Thyroid gland (tissue), 4 donors: ENCODE measurements at regions not wholly inside any gene's neighbourhood (a gene's known extent, or its start where the extent isn't known, plus 50 kb on each side); places are given as distances from the start of the nearest gene placed in this dataset.
"Not testable (repeated sequence)": the region's sequence is repeated elsewhere in the genome, so short reads cannot be mapped to it uniquely, and the experiment has no call there.

Source experiments
- DNase-seq, 2 donors: peaks; one replicate each; pipeline ENCODE4 v3.0.0-alpha.2; 2019
- H3K27ac ChIP-seq, 3 donors: fragments of 200-600 bp; sonication (generic); 1 replicate in 2 of 3; 2 replicates in 1 of 3; pipeline ENCODE4 v1.5.1; 2016 to 2019; ENCODE audit warnings: mild to moderate bottlenecking in 1 of 3, moderate library complexity in 1 of 3
- H3K27me3 ChIP-seq: fragments of 200-600 bp; sonication (generic); one replicate; pipeline ENCODE4 v1.5.1; 2019
- H3K36me3 ChIP-seq, 2 donors: fragments of 200-600 bp; sonication (generic); one replicate each; pipeline ENCODE4 v1.5.1; 2016 to 2019
- H3K4me1 ChIP-seq, 2 donors: fragments of 200-600 bp; sonication (generic); one replicate each; pipeline ENCODE4 v1.5.1; 2017 to 2019
- H3K4me3 ChIP-seq, 3 donors: fragments of 200-600 bp; sonication (generic); replicated peaks in 1 of 3; 1 replicate in 2 of 3; 2 replicates in 1 of 3; pipeline ENCODE4 v1.5.1; 2016; ENCODE audit warnings: mild to moderate bottlenecking in 1 of 3
- H3K9me3 ChIP-seq: fragments of 200-600 bp; sonication (generic); one replicate; pipeline ENCODE4 v1.5.1; 2017
- POLR2A ChIP-seq, 2 donors: fragments of 450-650 bp; IDR thresholded peaks; one replicate each; pipeline ENCODE4 v1.6.1; 2017; ENCODE audit warnings: antibody characterized with exemption in 2 of 2, mild to moderate bottlenecking in 2 of 2, moderate library complexity in 1 of 2
- WGBS, 2 donors: methylation state at CpG; one replicate each; pipeline ENCODE4 v1.1.5; 2017; 5-methylcytosine and 5-hydroxymethylcytosine counted together
- intact Hi-C: fragments of 100-400 bp; cut with DNase I; formaldehyde crosslinking; loops from one replicate; pipeline ENCODE4 v1.15.1; 2023
- TF ChIP-seq, protein P1 (sequence below), 6 experiments: fragments of 200-600 bp in 3 of 6; fragments of 450-650 bp in 3 of 6; sonication (generic) in 3 of 6; IDR thresholded peaks; one replicate each; pipeline ENCODE4 v1.5.1; 2016 to 2019; ENCODE audit warnings: antibody characterized with exemption in 6 of 6, mild to moderate bottlenecking in 2 of 6, inconsistent platforms in 1 of 6, moderate library complexity in 1 of 6

DNA sequence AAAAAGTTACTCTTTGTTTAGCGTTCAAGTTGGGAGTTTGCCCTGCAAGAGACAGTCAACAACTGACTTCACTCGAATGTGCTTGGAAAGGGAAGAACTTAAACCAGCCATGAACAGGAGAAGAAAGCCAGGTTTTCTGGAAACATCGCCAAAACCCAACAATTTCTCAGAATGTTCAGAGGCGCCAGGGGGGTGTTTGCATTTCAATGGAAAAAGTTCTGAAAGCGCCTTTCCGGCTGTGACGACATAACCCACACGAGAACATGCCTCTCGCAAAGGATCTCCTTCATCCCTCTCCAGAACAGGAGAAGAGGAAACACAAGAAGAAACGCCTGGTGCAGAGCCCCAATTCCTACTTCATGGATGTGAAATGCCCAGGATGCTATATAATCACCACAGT is 78.1 kb upstream of the ADGRA3 start:
- Histone ChIP-seq H3K27ac (no peak overlapping the region), H3K9me3 (no peaks in the 10 kb centered on the region), H3K27me3 (no peaks in the 10 kb centered on the region), H3K4me1 (no peaks in the 10 kb centered on the region), H3K36me3 (no peaks in the 10 kb centered on the region), H3K4me3 (no peak overlapping the region)
- TF ChIP-seq POLR2A (IDR thresholded peaks at IDR 0.05), result no peak
- TF ChIP-seq, protein P1, sequence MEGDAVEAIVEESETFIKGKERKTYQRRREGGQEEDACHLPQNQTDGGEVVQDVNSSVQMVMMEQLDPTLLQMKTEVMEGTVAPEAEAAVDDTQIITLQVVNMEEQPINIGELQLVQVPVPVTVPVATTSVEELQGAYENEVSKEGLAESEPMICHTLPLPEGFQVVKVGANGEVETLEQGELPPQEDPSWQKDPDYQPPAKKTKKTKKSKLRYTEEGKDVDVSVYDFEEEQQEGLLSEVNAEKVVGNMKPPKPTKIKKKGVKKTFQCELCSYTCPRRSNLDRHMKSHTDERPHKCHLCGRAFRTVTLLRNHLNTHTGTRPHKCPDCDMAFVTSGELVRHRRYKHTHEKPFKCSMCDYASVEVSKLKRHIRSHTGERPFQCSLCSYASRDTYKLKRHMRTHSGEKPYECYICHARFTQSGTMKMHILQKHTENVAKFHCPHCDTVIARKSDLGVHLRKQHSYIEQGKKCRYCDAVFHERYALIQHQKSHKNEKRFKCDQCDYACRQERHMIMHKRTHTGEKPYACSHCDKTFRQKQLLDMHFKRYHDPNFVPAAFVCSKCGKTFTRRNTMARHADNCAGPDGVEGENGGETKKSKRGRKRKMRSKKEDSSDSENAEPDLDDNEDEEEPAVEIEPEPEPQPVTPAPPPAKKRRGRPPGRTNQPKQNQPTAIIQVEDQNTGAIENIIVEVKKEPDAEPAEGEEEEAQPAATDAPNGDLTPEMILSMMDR (IDR thresholded peaks at IDR 0.05), result no peak
- 85 to 94% methylated on average over 10 of the region's 10 CpGs for WGBS, 2 donors
- intact Hi-C loops, result no loop called here
- DNase-seq, result no peak

DNA sequence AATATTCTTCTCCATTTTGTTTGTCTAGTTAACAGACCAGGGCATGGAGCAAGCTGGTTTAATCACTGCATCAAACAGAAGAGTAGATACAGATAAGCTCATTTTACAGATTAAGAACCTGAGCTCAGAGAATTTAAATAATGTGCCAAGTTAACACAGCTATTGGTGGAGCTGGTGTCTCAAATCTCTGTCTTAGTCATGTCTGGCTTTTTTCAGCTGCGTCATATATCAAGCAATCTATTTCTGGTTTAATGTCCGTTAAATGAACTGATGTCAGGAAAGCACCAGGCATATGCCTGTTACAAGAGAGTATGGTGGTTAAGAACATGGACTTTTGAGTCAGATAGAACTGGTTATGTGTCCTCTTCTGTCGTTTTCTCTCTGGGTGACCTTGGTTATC is 79.8 kb upstream of the ADGRA3 start:
- H3K27me3 ChIP-seq, result no peaks in the 10 kb centered on the region
- TF ChIP-seq, protein P1 (IDR thresholded peaks at IDR 0.05), result no peak
- no peak for TF ChIP-seq POLR2A (IDR thresholded peaks at IDR 0.05)
- intact Hi-C loops, result no loop called here
- H3K4me1 ChIP-seq, result no peaks in the 10 kb centered on the region
- H3K36me3 ChIP-seq, result no peaks in the 10 kb centered on the region
- no peak overlapping the region for H3K4me3 ChIP-seq
- 73 to 85% methylated on average over 3 of the region's 3 CpGs for WGBS, 2 donors
- no peak overlapping the region for H3K27ac ChIP-seq
- no peaks in the 10 kb centered on the region for H3K9me3 ChIP-seq
- DNase-seq, result no peak

DNA sequence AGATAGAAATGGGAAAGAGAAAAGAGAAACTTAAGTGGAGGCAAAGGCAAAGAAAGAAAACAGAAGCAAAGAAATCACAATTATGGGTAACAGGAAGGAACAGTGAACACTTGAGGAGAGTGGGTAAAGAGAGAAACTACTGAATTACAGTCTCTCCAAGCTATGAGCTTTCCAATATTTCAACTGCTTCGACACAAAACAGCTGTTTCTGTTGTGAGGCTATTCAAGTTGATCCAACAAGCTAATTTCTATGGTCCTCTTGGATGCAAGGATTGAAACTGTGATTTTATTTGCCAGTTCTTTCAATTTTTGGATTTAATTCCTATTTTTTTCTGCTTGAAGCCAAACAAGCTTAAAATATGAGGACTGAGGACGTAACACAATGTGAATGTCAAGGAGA is 80.5 kb upstream of the ADGRA3 start:
- 55 to 66% methylated on average over 2 of the region's 2 CpGs for WGBS, 2 donors
- Histone ChIP-seq H3K4me1 (no peaks in the 10 kb centered on the region), H3K9me3 (no peaks in the 10 kb centered on the region), H3K27ac (no peak overlapping the region), H3K4me3 (no peak overlapping the region), H3K27me3 (no peaks in the 10 kb centered on the region), H3K36me3 (no peaks in the 10 kb centered on the region)
- intact Hi-C loops, result no loop called here
- TF ChIP-seq, protein P1 (IDR thresholded peaks at IDR 0.05), result no peak
- TF ChIP-seq POLR2A (IDR thresholded peaks at IDR 0.05), result no peak
- DNase-seq, result no peak

DNA sequence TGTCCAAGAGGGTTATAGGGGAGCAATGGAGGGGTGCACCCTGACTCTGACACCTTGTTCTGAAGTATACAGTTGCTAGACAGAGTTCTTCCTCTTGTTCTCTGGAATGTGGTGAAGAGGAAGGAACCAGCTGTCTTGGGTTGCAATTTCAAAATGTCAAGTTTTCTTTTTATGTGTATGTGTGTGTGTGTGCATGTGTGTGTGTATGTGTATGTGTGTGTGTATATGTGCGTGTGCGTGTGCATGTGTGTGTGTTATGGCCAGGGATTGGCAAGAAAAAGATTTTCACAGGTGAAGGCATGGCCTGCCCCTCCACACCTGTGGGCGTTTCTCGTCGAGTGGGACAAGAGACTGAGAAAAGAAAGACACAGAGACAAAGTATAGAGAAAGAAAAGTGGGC is 81.6 kb upstream of the ADGRA3 start:
- 94 to 95% methylated on average over 5 of the region's 5 CpGs for WGBS, 2 donors
- H3K4me3 ChIP-seq, result no peak overlapping the region
- H3K4me1 ChIP-seq, result no peaks in the 10 kb centered on the region
- H3K36me3 ChIP-seq, result no peaks in the 10 kb centered on the region
- intact Hi-C loops, result no loop called here
- H3K27ac ChIP-seq, result no peak overlapping the region
- DNase-seq, result no peak
- H3K27me3 ChIP-seq, result no peaks in the 10 kb centered on the region
- H3K9me3 ChIP-seq, result no peaks in the 10 kb centered on the region
- TF ChIP-seq, protein P1 (IDR thresholded peaks at IDR 0.05), result no peak
- TF ChIP-seq POLR2A (IDR thresholded peaks at IDR 0.05), result no peak

DNA sequence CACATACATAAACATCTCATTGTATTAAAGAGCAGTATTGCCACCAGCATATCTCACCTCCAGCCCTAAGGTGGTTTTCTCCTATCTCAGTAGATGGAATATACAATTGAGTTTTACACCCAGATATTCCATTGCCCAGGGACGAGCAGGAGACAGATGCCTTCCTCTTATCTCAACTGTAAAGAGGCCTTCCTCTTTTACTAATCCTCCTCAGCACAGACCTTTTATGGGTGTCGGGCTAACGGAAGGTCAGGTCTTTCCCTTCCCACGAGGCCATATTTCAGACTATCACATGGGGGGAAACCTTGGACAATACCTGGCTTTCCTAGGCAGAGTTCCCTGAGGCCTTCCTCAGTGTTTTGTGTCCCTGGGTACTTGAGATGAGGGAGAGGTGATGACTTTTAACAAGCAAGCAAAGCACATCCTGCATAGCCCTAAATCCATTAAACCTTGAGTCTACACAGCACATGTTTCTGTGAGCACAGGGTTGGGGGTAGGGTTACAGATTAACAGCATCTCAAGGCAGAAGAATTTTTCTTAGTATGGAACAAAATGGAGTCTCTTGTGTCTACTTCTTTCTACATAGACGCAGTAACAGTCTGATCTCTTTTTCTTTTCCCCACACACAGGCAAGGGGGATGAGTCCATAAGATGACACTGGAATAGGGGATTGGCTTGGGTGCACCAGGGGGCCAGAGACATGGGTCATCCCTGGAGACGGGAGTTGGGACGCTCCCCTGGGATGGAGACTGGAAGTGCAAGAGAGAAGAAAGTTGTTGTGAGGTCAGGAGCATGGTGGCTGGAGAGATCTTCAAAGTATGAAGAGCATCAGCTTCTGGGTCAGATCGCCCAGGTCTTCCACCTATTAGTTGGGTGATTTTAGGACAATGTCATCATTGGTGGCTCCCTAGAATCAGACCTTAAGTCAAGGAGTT is 82.5 kb upstream of the ADGRA3 start:
- H3K36me3 ChIP-seq, H3K4me1 ChIP-seq, H3K4me3 ChIP-seq, H3K27me3 ChIP-seq, H3K27ac ChIP-seq, intact Hi-C loops, H3K9me3 ChIP-seq, DNase-seq: not testable (repeated sequence)
- WGBS, 2 donors, result 85 to 86% methylated on average over 8 of the region's 8 CpGs

DNA sequence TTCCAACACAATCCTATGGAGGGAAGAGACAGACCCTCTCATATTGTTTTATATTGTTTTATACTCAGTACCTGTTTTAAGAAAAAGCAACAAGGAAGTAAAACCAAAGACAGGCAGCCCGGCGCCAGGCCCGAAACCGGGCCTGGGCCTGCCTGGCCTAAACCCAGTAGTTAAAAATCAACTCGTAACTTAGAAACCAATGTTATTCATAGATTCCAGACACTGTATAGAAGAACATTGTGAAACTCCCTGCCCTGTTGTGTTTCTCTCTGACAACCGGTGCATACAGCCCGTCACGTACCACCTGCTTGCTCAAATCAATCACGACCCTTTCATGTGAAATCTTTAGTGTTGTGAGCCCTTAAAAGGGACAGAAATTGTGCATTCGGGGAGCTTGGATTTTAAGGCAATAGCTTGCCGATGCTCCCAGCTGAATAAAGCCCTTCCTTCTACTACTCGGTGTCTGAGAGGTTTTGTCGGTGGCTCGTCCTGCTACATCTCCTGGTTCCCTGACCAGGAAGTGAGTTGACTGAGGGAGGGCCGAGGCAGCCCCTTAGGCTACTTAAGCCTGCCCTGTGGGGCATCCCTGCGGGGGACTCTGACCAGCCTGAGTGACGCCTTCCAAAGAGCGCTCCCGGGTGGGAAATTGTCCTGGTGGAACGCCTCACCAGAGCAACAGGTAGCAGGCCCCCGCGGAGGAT is 83.5 kb upstream of the ADGRA3 start:
- intact Hi-C loops, H3K27me3 ChIP-seq, H3K9me3 ChIP-seq, H3K36me3 ChIP-seq, H3K4me1 ChIP-seq, DNase-seq, H3K27ac ChIP-seq, H3K4me3 ChIP-seq: not testable (repeated sequence)
- 93 to 95% methylated on average over 19 to 22 of the region's 22 CpGs for WGBS, 2 donors

DNA sequence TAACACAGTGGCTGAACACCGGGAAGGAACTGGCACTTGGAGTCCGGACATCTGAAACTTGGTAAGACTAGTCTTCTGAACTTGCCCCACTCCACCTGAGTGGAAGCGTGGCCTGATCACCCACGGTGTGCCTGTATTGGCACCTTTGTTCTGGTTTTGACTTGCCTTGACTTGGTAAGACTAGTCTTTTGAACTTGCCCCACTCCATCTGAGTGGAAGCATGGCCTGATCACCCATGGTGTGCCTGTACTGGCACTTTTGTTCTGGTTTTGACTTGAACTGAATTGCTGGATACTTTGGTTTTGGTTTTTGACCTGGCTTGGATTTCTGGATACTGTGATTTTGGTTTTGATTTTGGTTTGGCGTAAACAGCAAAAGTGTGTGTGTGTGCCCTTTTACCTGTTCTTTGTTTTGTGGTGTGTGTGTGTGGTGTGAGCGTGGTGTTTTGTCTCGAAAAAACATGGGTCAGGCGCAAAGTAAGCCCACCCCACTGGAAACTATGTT is 84.1 kb upstream of the ADGRA3 start:
- H3K4me3 ChIP-seq, H3K36me3 ChIP-seq, H3K27me3 ChIP-seq, DNase-seq, H3K27ac ChIP-seq, H3K9me3 ChIP-seq, H3K4me1 ChIP-seq, intact Hi-C loops: not testable (repeated sequence)
- 96 to 98% methylated on average over 8 of the region's 8 CpGs for WGBS, 2 donors

DNA sequence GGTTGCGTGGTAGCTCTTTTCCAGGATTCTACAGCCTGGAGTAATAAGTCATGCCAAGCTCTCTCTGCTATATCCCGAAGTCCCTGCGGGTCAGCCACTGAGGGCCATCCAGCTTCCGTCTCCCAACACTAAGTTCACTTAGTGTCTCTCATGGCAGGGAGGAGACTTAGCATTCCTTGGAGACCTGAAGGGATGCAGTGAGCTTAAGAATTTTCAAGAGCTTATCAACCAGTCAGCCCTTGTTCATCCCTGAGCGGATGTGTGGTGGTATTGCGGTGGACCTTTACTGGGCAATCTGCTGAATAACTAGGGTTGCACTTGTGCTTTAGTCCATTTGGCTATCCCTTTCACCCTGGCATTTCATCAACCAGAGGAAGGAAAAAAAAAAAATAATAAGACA is 85.8 kb upstream of the ADGRA3 start:
- whole genome bisulfite sequencing, 2 donors, result 89 to 99% methylated on average over 6 of the region's 6 CpGs
- H3K4me3 ChIP-seq, DNase-seq, H3K27me3 ChIP-seq, H3K36me3 ChIP-seq, intact Hi-C loops, H3K9me3 ChIP-seq, H3K4me1 ChIP-seq, H3K27ac ChIP-seq: not testable (repeated sequence)
